H1 (cell line): ENCODE measurements at regions not wholly inside any gene's neighbourhood (a gene's known extent, or its start where the extent isn't known, plus 50 kb on each side); places are given as distances from the start of the nearest gene placed in this dataset.

ENCODE experiments used
- ASH2L ChIP-seq: fragments of 200-600, 300-600 bp; sonication (generic); IDR thresholded peaks from one replicate; pipeline ENCODE4 v1.7.1; 2017; ENCODE audit warnings: low read length
- CBX8 ChIP-seq: fragments of 300-800, 300-1000 bp; sonication (generic); IDR thresholded peaks from 2 replicates; pipeline ENCODE4 v1.7.1; 2016; ENCODE audit warnings: low read depth, low read length, borderline replicate concordance
- CHD1 ChIP-seq: IDR thresholded peaks from 2 replicates; pipeline ENCODE4 v1.6.1; 2012; ENCODE audit warnings: low read depth, low read length, improper control_type of control experiment
- CTCF ChIP-seq, 3 experiments: IDR thresholded peaks; 1 replicate in 2 of 3; 2 replicates in 1 of 3; pipeline versions ENCODE4 v1.5.1 to v1.6.1; 2011; ENCODE audit warnings: low read length in 3 of 3, mild to moderate bottlenecking in 3 of 3, inconsistent platforms in 2 of 3, low read depth in 1 of 3, moderate library complexity in 1 of 3; ENCODE audit not compliant: insufficient read depth in 1 of 3; ENCODE audit errors: control extremely low read depth in 1 of 3
- EZH2 ChIP-seq: fragments of 200-600 bp; sonication (generic); IDR thresholded peaks from 2 replicates; pipeline ENCODE4 v1.7.1; 2012; ENCODE audit warnings: low read depth, mild to moderate bottlenecking, moderate library complexity, low read length, inconsistent platforms; ENCODE audit not compliant: severe bottlenecking
- MAX ChIP-seq: IDR thresholded peaks from 2 replicates; pipeline ENCODE4 v1.6.1; 2012; ENCODE audit warnings: inconsistent platforms
- POLR2AphosphoS5 ChIP-seq: IDR thresholded peaks from 2 replicates; pipeline ENCODE4 v1.6.1; 2011; ENCODE audit warnings: low read depth, low read length
- RFX5 ChIP-seq: IDR thresholded peaks from 2 replicates; pipeline ENCODE4 v1.6.1; 2011; ENCODE audit warnings: low read depth, low read length, improper control_type of control experiment, borderline replicate concordance

GRCh38 chr2:96436961-96437360, 68.2 kb downstream of the NEURL3 start (continued):
- no peak for TF ChIP-seq CTCF (IDR thresholded peaks at IDR 0.05; ENCODE audit: control extremely low read depth in 1 of 3, insufficient read depth in 1 of 3, low read depth in 1 of 3, low read length in 3 of 3)
- TF ChIP-seq ASH2L: no peak
- no peak for TF ChIP-seq MAX
- no peak for TF ChIP-seq EZH2
- TF ChIP-seq POLR2AphosphoS5: no peak
- no peak for TF ChIP-seq CHD1
- no peak for TF ChIP-seq RFX5
- no peak for TF ChIP-seq CBX8
